HuH-7 (cell line): ENCODE measurements at regions not wholly inside any gene's neighbourhood (a gene's known extent, or its start where the extent isn't known, plus 50 kb on each side); places are given as distances from the start of the nearest gene placed in this dataset.

ENCODE experiments used
- DNase-seq: peaks from one replicate; pipeline ENCODE4 v3.0.0; 2011; ENCODE audit warnings: low spot score

DNA sequence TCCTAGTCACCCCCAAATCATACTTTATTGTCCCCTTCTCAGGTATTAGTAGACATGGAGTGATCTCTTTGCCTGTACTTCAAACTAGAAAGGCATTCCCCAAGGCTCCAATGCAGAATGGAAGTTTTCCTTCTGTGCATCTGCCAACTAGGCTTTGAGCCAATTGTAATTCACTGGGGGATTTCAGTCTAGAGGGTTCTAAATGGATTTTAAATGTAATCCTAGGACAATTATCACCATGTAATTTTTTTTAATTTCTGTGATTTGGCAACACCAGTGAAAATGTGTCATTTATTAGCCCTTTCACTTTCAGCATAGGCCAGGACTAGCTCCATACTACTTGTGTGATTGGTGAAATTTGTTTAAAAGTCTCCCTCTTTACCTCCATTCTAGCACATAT lies 557.6 kb upstream of the MARCKS start:
- DNase-seq: no peak

DNA sequence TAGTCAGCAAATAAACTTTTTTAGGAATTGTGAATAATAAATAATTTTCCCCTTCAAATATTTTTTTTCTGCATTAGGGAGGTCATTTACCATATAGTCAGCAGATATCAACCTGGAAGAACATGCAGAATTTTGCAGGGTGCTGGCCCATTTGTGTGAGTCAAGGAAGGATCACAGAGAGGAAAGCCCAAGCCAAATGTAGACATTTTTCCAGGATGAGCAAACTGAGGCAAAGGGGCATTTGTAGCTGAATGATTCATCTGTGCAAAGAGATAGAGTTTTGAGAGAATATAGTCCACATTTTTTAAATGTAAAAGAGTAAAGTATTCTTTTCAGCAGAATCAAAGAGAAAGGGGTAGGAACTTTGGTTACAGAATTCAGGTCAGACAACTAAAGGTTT lies 555.5 kb upstream of the MARCKS start:
- no peak for DNase-seq

DNA sequence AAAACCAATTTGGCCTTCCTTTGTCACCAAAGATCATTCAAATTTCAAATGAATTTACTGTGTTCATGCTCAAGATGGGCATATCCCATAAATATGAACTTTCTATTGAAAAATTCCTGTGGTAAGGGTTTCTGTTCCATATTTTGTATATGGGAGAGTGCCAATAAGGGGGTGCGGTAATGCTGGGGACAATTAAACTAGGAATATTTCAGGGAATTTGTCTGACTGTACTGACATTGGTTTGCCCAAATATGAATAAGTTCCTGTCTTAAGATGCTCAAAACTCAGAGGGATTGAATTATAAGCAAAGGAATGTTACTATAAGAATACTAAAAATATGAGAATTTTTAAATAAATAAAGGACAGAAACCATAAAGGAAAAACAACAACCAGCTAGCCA lies 553.0 kb upstream of the MARCKS start:
- DNase-seq: no peak

DNA sequence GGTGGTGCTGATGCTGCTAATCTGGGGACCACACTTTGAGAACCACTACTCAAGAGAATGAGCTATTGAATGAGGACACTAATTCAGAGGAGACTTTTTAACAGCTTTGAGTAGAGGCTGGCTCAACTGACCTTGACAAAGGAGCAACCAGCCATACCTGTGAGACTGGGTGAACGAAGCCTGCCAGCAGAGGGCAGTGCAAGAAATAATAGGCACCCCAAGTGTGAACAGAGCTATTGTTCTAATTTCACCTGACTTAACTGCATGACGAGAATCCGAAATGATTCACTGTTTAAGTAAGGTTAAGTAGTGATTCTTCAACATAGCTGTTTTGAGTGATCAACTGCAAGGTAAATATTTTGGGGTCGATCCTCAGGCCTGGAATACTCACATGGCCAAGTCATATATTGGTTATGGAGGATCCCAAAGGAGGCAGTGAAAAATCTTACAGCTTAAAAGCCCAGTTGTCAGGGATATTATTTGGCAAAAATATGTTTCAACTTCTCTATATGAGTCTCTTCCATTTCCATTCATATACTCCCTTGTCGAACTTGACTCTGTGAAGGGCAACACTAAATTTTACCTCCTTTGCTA lies 550.5 kb upstream of the MARCKS start:
- peak; percentile 26 for DNase-seq

DNA sequence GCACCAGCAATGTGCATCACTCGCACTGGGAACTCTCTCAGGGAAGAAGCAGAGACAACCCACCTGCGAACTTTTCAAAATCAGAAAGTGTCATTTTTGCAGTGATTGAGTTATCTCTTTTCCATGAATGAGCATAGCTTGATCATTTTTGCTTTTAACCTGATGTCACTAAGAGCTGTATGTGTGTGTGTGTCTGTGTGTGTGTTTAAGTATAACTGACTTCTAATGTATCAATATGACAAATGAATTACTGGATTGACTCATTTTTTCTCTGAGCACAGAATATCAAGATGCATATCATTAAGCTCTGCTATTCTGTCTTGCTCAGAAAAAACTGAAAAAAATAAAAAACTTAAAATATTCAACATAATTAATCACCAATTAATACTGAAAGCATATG lies 548.9 kb upstream of the MARCKS start:
- no peak for DNase-seq

DNA sequence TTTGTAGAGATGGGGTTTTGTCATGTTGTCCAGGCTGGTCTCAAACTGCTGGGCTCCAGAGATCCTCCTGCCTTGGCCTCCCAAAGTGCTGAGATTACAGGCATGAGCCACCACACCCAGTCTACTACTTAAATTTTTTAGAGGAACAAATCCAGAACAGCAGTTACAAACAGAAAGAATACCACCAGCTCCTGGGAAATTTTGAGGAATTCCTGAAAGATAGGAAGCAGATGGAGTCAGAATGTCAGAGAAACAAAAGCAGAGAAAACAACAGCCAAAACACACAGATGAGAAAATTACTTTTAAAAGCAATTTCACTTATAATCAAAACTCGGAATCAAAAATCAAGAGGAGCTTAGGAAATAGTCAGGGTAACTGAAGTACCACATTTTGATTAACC lies 543.3 kb upstream of the MARCKS start:
- DNase-seq: no peak

DNA sequence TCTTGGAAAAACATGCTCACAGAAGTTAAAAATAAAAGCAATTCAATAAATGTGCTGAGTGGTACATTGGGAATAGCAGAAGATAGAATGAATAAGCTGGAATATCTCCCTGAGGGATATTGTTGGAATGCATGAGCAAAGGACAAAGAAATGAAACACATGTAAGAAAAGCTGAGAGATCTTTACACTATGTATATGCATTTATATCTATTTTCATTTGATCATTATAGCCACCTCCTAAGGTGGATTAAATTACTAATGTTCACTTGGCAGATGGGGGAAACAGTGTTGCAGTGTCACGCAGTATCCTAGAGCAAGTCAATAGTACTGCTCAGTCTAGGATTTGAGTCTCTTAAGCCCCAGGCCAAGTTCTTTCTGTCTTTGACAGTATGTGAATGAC lies 542.0 kb upstream of the MARCKS start:
- no peak for DNase-seq

DNA sequence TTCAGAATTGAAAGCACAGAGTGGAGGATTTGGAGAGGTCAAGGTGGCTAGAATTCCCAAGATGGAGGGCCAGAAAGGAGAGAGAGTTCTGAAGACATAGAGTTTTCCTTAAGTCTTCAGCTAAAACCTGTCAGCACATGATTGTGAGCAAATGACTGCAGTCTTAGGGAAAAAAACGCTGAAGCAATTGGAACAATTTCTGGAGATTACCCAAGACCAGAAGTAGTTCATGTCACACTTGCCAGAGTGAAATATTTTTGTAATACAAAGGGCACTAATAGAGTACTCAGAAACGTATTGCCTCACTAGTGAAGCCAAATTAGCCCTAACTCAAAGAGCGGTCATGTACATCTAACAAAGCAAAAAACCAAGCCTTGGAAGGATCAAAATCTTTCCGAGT lies 541.3 kb upstream of the MARCKS start:
- DNase-seq: no peak

DNA sequence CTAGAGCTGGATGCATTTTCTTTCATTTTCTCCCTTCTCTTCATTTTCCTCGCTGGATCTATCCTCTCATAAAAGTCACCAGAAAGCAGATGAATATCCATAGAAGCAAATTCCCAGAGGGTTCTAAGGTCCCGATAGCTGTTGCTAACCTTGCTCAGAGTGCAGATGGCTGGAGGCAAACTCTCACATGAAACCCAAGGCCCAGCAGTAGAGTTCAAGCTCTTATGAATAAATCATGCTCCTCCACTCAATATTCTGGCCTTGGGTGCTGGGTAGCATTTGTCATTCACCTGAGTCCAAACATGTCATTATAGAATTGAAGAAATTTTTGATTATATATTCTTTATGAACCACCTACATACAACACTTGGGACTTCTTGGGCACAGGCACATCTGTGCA lies 539.7 kb upstream of the MARCKS start:
- DNase-seq: no peak

DNA sequence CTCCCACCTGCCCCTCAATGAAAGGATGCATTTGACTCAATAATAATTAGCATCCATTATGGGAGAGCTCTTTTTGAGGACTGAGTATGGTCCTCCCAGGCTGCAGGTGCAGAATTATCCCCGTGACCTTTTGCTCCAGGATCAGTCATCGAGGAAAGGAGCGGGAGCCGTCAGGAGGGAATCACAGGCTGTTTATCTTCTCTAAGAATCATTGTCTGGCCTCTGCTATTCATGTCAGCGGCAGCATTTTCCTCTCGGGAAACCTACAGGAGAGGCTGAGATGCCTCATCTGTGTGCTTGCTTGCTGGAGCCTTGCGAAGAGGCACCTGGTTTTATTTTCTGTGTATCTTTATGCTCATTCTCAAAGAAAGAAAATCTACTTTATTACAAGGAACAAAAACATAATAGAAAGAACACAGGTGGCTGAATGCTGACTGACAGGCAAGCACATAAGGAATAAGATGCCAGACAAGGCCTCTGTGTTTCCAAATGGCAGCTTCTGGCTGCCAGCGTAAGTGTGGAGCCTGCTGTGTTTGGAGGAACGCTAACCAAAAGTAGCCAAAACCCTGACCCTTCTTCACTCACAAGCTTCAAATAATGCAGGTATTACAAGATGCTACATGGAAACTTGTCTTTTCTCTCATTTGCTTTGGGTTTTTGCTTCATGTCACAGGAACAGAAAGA lies 539.1 kb upstream of the MARCKS start:
- no peak for DNase-seq

DNA sequence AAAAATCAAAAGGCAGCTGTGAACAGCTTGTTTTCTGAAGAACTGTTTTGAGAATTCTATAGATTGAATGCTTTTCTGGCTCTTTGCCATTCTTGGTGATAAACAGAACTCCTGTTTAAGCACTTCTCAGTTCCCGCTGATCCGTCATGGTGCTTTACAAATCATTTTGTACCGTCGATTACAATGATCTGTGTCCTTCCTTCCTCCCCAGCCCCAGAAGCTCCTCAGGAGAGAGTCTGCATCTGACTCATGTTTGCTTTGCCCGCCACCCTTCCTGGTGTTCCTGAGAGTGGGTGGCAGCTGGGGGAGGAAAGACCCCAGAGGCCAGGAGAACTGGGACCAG lies 538.6 kb upstream of the MARCKS start:
- DNase-seq: no peak

DNA sequence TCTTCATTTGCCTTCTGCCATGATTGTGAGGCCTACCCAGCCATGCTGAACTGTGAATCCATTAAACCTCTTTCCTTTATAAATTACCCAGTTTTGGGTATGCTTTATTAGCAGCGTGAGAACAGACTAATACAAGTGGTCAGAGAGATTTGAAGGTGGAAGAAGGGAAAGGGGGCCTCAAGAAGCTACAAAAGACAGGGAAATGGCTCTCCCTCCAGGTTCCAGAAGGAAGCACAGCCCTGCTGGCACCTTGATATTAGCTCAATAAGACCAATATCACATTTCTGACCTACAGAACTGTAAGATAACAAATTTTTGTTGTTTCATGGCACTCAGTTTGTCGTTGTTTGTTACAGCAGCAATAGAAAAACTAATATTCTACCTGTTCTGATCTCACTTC lies 536.5 kb upstream of the MARCKS start:
- DNase-seq: no peak

DNA sequence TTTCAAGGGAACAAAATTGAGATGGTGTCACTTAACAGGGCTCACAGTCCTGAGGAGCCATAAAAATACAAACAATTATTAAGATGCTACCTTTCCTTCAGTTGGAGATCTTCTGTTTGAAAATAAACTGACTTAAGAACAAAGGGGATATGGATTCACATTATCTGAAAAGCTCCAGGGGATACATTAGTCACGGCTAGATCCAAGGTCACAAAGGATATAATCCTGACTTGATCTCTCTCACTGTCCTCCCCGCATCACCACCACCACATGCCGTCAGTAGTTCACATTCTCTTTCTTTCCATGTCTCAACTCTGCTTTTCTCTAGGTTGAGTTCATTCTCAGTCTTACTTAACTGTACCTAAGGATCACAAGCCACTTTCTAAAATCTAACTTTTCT lies 530.4 kb upstream of the MARCKS start:
- no peak for DNase-seq

DNA sequence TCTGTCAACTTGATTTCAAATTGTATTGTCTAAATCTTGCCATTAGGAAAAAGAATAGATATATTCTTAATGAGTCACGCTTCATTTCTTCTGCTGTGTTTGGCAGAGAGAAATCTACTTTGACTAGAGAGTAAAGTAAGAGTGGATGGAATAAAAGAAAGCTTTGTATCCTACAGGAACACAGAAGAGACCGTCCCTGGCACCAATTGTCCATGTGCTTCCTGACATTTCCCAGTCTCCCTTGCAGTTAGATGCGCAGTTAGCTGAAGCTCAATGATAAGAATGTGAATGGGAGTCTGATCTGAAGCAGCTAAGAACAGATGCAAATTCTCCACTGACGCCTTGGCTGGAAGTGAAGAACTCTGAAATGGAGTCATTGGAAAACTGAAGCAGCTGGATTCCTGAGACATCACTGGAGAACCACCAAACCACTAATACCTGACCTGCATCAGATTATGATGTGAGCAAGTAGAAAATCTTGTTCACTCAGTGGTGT lies 528.2 kb upstream of the MARCKS start:
- no peak for DNase-seq

DNA sequence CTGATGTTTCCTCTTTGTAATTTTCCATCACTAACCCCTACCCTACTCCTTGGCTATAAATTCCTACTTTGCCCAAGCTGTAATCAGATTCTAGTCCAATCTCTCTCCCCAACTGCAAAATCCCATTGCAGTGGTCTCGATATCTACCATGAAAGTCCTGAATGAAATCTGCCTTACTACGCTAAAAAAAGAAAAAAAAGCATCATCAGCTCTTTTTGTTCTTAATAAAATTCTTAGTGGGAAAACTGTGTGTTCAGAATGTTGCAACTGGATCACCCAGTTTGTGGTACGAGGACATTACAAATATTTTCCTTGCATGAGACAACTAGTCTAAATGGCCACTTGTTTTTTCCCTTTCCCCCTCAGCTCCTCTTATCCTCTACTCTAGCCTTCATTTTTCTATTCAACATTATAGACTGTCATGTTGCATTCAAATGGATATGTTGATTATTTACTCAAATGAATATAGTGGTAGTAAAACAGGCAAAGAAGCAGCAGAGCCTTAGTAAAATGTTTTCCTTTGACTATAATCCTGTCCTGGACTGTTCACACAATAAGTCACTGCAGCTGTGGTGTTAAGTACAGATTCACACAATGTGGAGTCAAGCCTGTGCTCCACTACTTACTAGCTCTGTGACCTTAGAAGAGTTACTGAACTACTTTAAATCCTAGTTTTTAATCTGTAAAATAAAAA lies 527.1 kb upstream of the MARCKS start:
- no peak for DNase-seq

DNA sequence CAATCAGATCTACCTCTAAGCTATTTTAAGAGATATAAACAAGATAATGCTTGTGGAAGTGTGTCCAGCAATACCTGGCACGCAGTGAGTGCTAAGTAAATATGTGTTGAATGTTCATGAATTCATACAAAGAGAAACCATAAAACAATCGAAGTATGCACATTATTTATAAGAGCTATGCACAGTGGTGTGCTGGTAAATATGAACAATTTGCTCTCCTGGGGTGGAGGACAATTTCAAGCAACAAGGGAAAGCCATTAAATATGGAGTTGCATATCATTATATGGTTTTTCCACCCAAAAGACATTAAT lies 526.6 kb upstream of the MARCKS start:
- DNase-seq: no peak

DNA sequence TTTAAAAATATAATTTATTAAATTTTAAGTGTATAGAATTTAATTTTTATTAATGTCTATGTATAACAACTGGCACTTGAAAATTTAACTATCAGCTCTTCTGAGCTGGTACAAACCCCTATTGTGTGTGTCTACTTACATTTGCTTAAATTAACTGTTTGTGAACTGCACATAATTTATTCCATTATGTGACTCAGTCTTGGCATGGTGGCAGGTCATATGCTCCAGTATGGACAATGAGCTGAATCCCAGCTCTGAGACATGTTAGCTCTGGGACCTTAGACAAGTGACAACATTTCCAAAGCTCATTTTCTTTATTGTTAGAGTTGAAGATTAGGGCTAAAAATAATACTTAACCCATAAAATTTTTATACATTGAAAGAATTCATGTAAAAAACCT lies 526.1 kb upstream of the MARCKS start:
- DNase-seq: no peak

DNA sequence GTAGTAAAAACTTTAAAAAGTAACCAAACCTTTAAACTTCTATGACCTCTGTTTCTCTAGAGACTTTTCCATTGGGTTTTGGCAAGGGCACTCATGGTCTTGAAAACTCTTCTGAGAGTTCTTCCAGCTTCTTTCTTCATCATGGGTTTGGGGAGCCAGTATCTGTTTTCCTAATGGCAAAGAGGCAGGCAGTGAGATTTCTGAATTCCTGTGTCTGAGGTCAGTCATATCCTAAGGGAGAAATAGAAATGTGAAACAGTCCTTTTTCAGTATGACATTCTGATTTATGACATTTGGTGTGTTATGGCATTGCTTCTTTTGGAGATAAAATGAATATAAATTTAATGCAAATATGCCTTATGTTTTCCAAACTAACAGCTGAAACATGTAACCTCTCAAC lies 518.5 kb upstream of the MARCKS start:
- DNase-seq: no peak

DNA sequence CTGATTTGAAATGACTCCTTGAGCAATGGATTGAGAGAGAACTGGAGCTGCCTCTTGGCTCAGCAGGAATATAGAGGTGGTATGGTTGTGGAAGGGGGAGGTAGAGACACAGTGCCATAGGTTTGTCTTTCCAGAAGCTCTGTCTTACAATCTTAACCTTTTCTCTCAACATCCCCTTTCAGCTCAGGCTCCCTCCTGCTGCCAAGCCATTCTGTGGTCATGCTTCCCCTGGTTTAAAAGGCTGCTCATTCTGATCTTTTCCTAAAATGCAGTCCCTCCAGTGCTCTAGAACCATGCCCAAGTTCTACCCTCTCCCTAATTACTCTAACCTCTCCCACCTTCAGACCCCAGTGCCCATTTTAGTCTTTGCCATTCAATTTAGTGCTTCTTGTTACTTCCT lies 517.9 kb upstream of the MARCKS start:
- DNase-seq: no peak

DNA sequence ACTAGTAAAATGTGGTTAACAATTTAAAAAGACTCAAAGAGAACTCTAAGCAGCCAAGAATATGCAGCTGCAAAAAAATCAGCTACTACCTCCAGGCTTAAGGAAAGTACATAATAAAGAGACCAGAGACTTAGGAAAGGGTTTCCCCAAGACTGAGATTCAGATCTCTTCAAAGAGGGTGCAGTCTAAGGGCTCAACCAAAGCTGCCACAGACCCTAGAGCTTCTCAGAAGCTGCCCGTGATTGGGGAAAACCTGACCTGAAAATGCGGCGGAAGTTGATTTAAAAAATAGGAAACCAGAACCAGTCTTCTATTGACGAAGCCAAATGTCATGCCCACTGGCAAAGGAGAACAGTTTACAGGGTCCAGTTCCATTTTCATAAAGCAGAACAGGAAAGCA lies 516.8 kb upstream of the MARCKS start:
- DNase-seq: no peak

DNA sequence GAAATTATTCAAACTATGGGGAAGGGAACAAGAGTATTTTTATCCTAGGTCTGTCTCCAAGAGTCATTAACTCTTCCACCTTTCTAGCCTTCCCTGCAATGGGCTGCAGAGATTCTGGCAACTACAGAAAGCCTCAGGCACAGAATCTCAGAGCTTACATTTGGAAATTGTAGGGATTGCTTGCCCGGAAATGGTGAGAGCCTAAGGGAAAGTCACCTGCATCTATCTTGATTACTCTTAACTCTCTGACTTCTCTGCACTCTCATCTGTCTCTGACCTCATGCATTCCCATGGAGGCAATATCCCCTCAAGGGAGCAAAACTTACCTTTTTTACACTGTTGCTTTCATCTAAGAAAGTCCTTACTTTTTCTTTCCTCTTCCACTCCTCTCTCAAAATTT lies 513.2 kb upstream of the MARCKS start:
- DNase-seq: no peak

DNA sequence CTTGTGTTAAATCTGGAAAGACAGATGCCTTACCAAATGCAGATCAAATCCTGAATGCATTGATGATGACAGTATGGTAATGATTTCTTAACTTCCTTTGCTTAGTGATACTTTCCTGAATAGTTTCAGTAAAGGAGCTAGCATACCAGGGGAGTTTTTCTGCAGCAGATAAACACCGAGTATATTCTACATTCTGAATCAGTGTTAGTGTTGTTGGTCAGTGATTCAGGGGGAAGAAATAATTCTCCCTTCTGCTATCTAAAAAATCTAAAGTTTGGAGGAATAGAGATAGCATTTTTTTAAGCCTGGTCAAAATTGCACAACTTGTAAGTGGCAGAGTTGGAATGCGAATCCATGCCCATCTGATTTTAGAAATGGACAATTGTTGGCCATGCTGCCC lies 512.2 kb upstream of the MARCKS start:
- no peak for DNase-seq

DNA sequence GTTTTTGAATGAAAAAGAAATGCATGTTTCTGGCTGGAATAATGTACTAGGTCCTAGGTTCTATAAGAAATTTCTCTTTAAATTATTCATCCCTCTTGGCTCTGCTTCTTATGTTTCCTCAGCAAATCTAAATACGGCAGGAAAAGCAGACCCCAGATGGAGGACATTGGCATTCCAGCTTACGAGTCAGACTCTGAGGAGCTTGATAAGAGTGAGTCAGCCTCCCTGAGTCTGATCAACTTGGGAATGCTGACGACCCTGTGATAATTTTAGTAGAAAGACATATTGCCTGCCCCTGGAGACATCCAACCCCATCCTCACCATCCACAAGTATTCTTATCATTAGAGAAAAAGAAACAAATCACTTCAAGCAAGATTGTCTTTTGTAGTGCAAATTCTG lies 509.7 kb upstream of the MARCKS start:
- no peak for DNase-seq

DNA sequence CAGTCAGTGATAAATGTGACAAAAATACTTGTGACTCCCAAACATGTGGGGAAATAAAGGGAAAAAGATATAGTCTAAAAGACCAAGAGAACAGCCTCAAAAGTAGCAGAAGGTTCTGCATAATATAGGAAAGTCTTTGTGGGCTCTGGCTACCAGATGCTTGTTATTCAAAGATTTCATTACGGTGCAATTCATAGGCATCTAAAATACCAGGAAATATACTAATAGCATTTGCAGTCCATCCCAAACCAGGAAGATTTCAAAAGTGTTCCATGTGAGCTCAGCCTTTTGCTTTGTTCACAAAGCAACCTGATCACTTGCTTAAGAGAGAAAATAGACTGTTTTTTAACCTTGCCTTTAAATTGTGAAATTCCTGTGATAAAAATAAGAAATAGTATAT lies 506.7 kb upstream of the MARCKS start:
- no peak for DNase-seq
